ENCODE measurements at regions not wholly inside any gene's neighbourhood (a gene's known extent, or its start where the extent isn't known, plus 50 kb on each side); places are given as distances from the start of the nearest gene placed in this dataset.
"Not testable (repeated sequence)": the region's sequence is repeated elsewhere in the genome, so short reads cannot be mapped to it uniquely, and the experiment has no call there.

- no peaks in the 10 kb centered on the region for H3K27me3 ChIP-seq
- no peak overlapping the region for H3K27ac ChIP-seq
- DNase-seq (ENCODE audit: low spot score in 2 of 2): no peak
- no peak for TF ChIP-seq CTCF (IDR thresholded peaks at IDR 0.05)
- H3K9me3 ChIP-seq: no peaks in the 10 kb centered on the region
- no peaks in the 10 kb centered on the region for H3K36me3 ChIP-seq
- intact Hi-C loops (cut with DNase I): no loop called here
- H3K4me1 ChIP-seq: peaks cover 0 to 10% of the 10 kb centered on the region in 2 donors
- H3K4me3 ChIP-seq: no peak overlapping the region
Observed at GRCh38 chr4:155582041-155582440, 84.6 kb upstream of the GUCY1A1 start.

GRCh38 chr4:155578726-155579370 is 87.8 kb upstream of the GUCY1A1 start:
- intact Hi-C loops (cut with DNase I): no loop called here

GRCh38 chr4:155578219-155578618 is 88.4 kb upstream of the GUCY1A1 start:
- Histone ChIP-seq H3K9me3 (no peaks in the 10 kb centered on the region), H3K4me3 (no peak overlapping the region), H3K36me3 (no peaks in the 10 kb centered on the region), H3K4me1 (peaks cover 0 to 10% of the 10 kb centered on the region in 2 donors), H3K27ac (no peak overlapping the region), H3K27me3 (no peaks in the 10 kb centered on the region)
- no peak for DNase-seq (ENCODE audit: low spot score in 2 of 2)
- intact Hi-C loops (cut with DNase I): no loop called here
- no peak for TF ChIP-seq CTCF (IDR thresholded peaks at IDR 0.05)

More at GRCh38 chr4:155578726-155579370, 87.8 kb upstream of the GUCY1A1 start:
- H3K27me3 ChIP-seq: no peaks in the 10 kb centered on the region
- no peak for DNase-seq (ENCODE audit: low spot score in 2 of 2)
- no peak for TF ChIP-seq CTCF (IDR thresholded peaks at IDR 0.05)
- no peak overlapping the region for H3K27ac ChIP-seq
- no peak overlapping the region for H3K4me3 ChIP-seq
- no peaks in the 10 kb centered on the region for H3K9me3 ChIP-seq
- peaks cover 0 to 10% of the 10 kb centered on the region in 2 donors for H3K4me1 ChIP-seq
- no peaks in the 10 kb centered on the region for H3K36me3 ChIP-seq

GRCh38 chr4:155574329-155574728 is 92.3 kb upstream of the GUCY1A1 start:
- intact Hi-C loops (cut with DNase I); H3K36me3 ChIP-seq; H3K27ac ChIP-seq; H3K27me3 ChIP-seq; H3K9me3 ChIP-seq; DNase-seq (ENCODE audit: low spot score in 2 of 2); H3K4me3 ChIP-seq: not testable (repeated sequence)
- H3K4me1 ChIP-seq: peaks cover 0 to 10% of the 10 kb centered on the region in 2 donors

GRCh38 chr4:155573126-155573525 is 93.5 kb upstream of the GUCY1A1 start:
- H3K27ac ChIP-seq: no peak overlapping the region
- no peak overlapping the region for H3K4me3 ChIP-seq
- no peaks in the 10 kb centered on the region for H3K36me3 ChIP-seq
- H3K27me3 ChIP-seq: no peaks in the 10 kb centered on the region
- no peak for DNase-seq (ENCODE audit: low spot score in 2 of 2)
- TF ChIP-seq CTCF (IDR thresholded peaks at IDR 0.05): no peak
- peaks cover 0 to 3% of the 10 kb centered on the region in 2 donors for H3K4me1 ChIP-seq
- no peaks in the 10 kb centered on the region for H3K9me3 ChIP-seq
- intact Hi-C loops (cut with DNase I): no loop called here

GRCh38 chr4:155572106-155572703 is 94.4 kb upstream of the GUCY1A1 start:
- intact Hi-C loops (cut with DNase I): no loop called here
- TF ChIP-seq CTCF (IDR thresholded peaks at IDR 0.05): no peak
- H3K9me3 ChIP-seq: no peaks in the 10 kb centered on the region
- no peak for DNase-seq (ENCODE audit: low spot score in 2 of 2)
- no peak overlapping the region for H3K4me3 ChIP-seq
- no peaks in the 10 kb centered on the region for H3K36me3 ChIP-seq
- H3K27me3 ChIP-seq: no peaks in the 10 kb centered on the region
- no peak overlapping the region for H3K27ac ChIP-seq
- no peaks in the 10 kb centered on the region for H3K4me1 ChIP-seq

All from ascending aorta (tissue), 2 donors.